Erythroblast (primary cell): ENCODE measurements at regions not wholly inside any gene's neighbourhood (a gene's known extent, or its start where the extent isn't known, plus 50 kb on each side); places are given as distances from the start of the nearest gene placed in this dataset.

Source experiments
- GATA1 ChIP-seq: IDR thresholded peaks from 2 replicates; pipeline ENCODE4 v1.6.1; 2011; ENCODE audit warnings: low read depth, mild to moderate bottlenecking, control low read depth, low read length, moderate library complexity
- POLR2A ChIP-seq: IDR thresholded peaks from 2 replicates; pipeline ENCODE4 v1.6.1; 2011; ENCODE audit warnings: mild to moderate bottlenecking, low read length

GRCh38 chrX:40165206-40165605 lies 67.4 kb upstream of the BCOR start:
- no peak for TF ChIP-seq POLR2A
- TF ChIP-seq GATA1, result no peak
